Epithelial cell of esophagus (primary cell): ENCODE measurements at regions not wholly inside any gene's neighbourhood (a gene's known extent, or its start where the extent isn't known, plus 50 kb on each side); places are given as distances from the start of the nearest gene placed in this dataset.

Source experiments
- DNase-seq: peaks from one replicate; pipeline ENCODE4 v3.0.0; 2010; ENCODE audit warnings: low read depth
- H3K4me3 ChIP-seq: 2 replicates; pipeline ENCODE4 v1.5.1; 2011; ENCODE audit warnings: mild to moderate bottlenecking, low read length, control low read depth
- CTCF ChIP-seq: IDR thresholded peaks from 2 replicates; pipeline ENCODE4 v1.5.1; 2011; ENCODE audit warnings: low read depth, mild to moderate bottlenecking, low read length, control low read depth, inconsistent platforms; ENCODE audit not compliant: insufficient read depth; ENCODE audit errors: missing control alignments

- no peak for DNase-seq
- H3K4me3 ChIP-seq, result no peak overlapping the region
- no peak for TF ChIP-seq CTCF
Measured at GRCh38 chr4:128364565-128364964, 77.0 kb upstream of the PGRMC2 start.

GRCh38 chr4:128363966-128364365, 76.4 kb upstream of the PGRMC2 start:
- TF ChIP-seq CTCF, result no peak
- H3K4me3 ChIP-seq, result no peak overlapping the region
- no peak for DNase-seq

GRCh38 chr4:128362760-128363159, 75.1 kb upstream of the PGRMC2 start:
- DNase-seq, result no peak
- H3K4me3 ChIP-seq, result no peak overlapping the region
- no peak for TF ChIP-seq CTCF

- no peak overlapping the region for H3K4me3 ChIP-seq
- no peak for DNase-seq
- TF ChIP-seq CTCF, result no peak
Measured at GRCh38 chr4:128359422-128359821, 71.8 kb upstream of the PGRMC2 start.

- no peak overlapping the region for H3K4me3 ChIP-seq
- peak; percentile 40 for DNase-seq
- TF ChIP-seq CTCF, result no peak
Measured at GRCh38 chr4:128358913-128359279, 71.3 kb upstream of the PGRMC2 start.

- TF ChIP-seq CTCF, result no peak
Measured at GRCh38 chr4:128358231-128358912, 70.8 kb upstream of the PGRMC2 start.

GRCh38 chr4:128357286-128357685, 69.7 kb upstream of the PGRMC2 start:
- TF ChIP-seq CTCF, result no peak
- DNase-seq, result no peak
- H3K4me3 ChIP-seq, result no peak overlapping the region

More at GRCh38 chr4:128358231-128358912, 70.8 kb upstream of the PGRMC2 start:
- DNase-seq, result peak; percentile 51
- no peak overlapping the region for H3K4me3 ChIP-seq
